ENCODE measurements at regions not wholly inside any gene's neighbourhood (a gene's known extent, or its start where the extent isn't known, plus 50 kb on each side); places are given as distances from the start of the nearest gene placed in this dataset.

- no peak for TF ChIP-seq JUND (IDR thresholded peaks at IDR 0.05)
- TF ChIP-seq CTCF (IDR thresholded peaks at IDR 0.05; ENCODE audit: low read depth, low read length, missing input control) = no peak
- TF ChIP-seq YY1 (IDR thresholded peaks at IDR 0.05) = no peak
- TF ChIP-seq SP1 (IDR thresholded peaks at IDR 0.05) = no peak
- no peak for TF ChIP-seq RAD21 (IDR thresholded peaks at IDR 0.05)
- no peak for TF ChIP-seq ZBTB33 (IDR thresholded peaks at IDR 0.05)
- TF ChIP-seq REST (IDR thresholded peaks at IDR 0.05) = no peak
- no peak for TF ChIP-seq GABPA (IDR thresholded peaks at IDR 0.05 in 1 of 2, conservative IDR thresholded peaks at IDR 0.05 in 1 of 2)
- no peak for TF ChIP-seq EGR1 (IDR thresholded peaks at IDR 0.05; ENCODE audit: low read depth in 2 of 2)
- no peak for TF ChIP-seq MAX (IDR thresholded peaks at IDR 0.05)
- no peak for TF ChIP-seq TAF1 (conservative IDR thresholded peaks at IDR 0.05)
- no peak for TF ChIP-seq HNF4A (conservative IDR thresholded peaks at IDR 0.05)
- no peak for TF ChIP-seq ATF3 (IDR thresholded peaks at IDR 0.05)
Observed at GRCh38 chr15:72847033-72847432, 63.5 kb upstream of the ADPGK start.
